H1 (cell line): ENCODE measurements at regions not wholly inside any gene's neighbourhood (a gene's known extent, or its start where the extent isn't known, plus 50 kb on each side); places are given as distances from the start of the nearest gene placed in this dataset.

Experiments
- CTCF ChIA-PET: fragments of 300-600 bp; sonication (Branson Sonifier 250); formaldehyde crosslinking; loops from one replicate; lab custom pipeline; 2021; ENCODE audit not compliant: partially characterized antibody; lab: Charles Lee
- POLR2A ChIA-PET: fragments of 300-600 bp; sonication (Branson Sonifier 250); formaldehyde crosslinking; loops from one replicate; lab custom pipeline; 2021; ENCODE audit warnings: inconsistent platforms; ENCODE audit not compliant: partially characterized antibody; lab: Charles Lee
- DNase-seq, 2 experiments: peaks; one replicate each; pipeline versions ENCODE4 v3.0.0 to v3.0.0-alpha.2; 2010 to 2022; ENCODE audit warnings: low spot score in 2 of 2, low read depth in 1 of 2, mixed read lengths in 1 of 2
- FAIRE-seq: peaks from 2 replicates; lab custom pipeline; 2011; peaks lifted over from hg19 to GRCh38; lab: Jason Lieb, UNC
- H2AFZ ChIP-seq: 2 replicates; pipeline ENCODE4 v1.8.1; 2012; ENCODE audit warnings: low read length, inconsistent platforms
- H2AK5ac ChIP-seq: 2 replicates; pipeline ENCODE4 v1.6.1; 2013; ENCODE audit warnings: low read depth, low read length
- H2BK120ac ChIP-seq: replicated peaks from 2 replicates; pipeline ENCODE3; 2013; ENCODE audit warnings: low read depth, low read length, inconsistent platforms
- H2BK12ac ChIP-seq: 2 replicates; pipeline ENCODE4 v1.6.1; 2013; ENCODE audit warnings: low read depth, low read length
- H2BK15ac ChIP-seq: 2 replicates; pipeline ENCODE4 v1.6.1; 2013; ENCODE audit warnings: low read length
- H2BK20ac ChIP-seq: 2 replicates; pipeline ENCODE4 v1.6.1; 2013; ENCODE audit warnings: low read length
- H2BK5ac ChIP-seq: 2 replicates; pipeline ENCODE4 v1.6.1; 2013; ENCODE audit warnings: low read depth, low read length
- H3K14ac ChIP-seq: 2 replicates; pipeline ENCODE4 v1.6.1; 2013; ENCODE audit warnings: inconsistent platforms; ENCODE audit not compliant: insufficient read length
- H3K18ac ChIP-seq: 2 replicates; pipeline ENCODE4 v1.6.1; 2013; ENCODE audit warnings: low read length; ENCODE audit errors: extremely low read depth
- H3K23ac ChIP-seq: 2 replicates; pipeline ENCODE4 v1.6.1; 2013; ENCODE audit warnings: inconsistent platforms; ENCODE audit not compliant: insufficient read length
- H3K23me2 ChIP-seq: 2 replicates; pipeline ENCODE4 v1.6.1; 2013; ENCODE audit warnings: low read depth, low read length
- H3K27ac ChIP-seq: 2 replicates; pipeline ENCODE4 v1.6.1; 2011; ENCODE audit warnings: low read depth, low read length, inconsistent platforms
- H3K27me3 ChIP-seq, 4 experiments: replicated peaks in 1 of 4; 1 replicate in 1 of 4; 2 replicates in 3 of 4; pipeline versions ENCODE4 v1.6.1 to v1.8.1; 2011 to 2013; ENCODE audit warnings: low read length in 3 of 4, mild to moderate bottlenecking in 3 of 4, inconsistent platforms in 2 of 4, mixed read lengths in 2 of 4, moderate library complexity in 1 of 4; ENCODE audit not compliant: control insufficient read depth in 3 of 4, insufficient read depth in 3 of 4; ENCODE audit errors: extremely low read depth in 1 of 4
- H3K36me3 ChIP-seq, 4 experiments: 2 replicates each; pipeline versions ENCODE4 v1.6.1 to v1.8.1; 2011 to 2013; ENCODE audit warnings: mild to moderate bottlenecking in 4 of 4, low read length in 3 of 4, moderate library complexity in 2 of 4, control low read depth in 1 of 4, inconsistent platforms in 1 of 4; ENCODE audit not compliant: insufficient read depth in 4 of 4, control insufficient read depth in 2 of 4
- H3K4ac ChIP-seq: replicated peaks from 2 replicates; pipeline ENCODE3; 2013; ENCODE audit warnings: low read length, low read depth, mixed read lengths, inconsistent platforms; ENCODE audit not compliant: insufficient read length
- H3K4me1 ChIP-seq, 4 experiments: replicated peaks in 1 of 4; 1 replicate in 1 of 4; 2 replicates in 3 of 4; pipeline versions ENCODE4 v1.6.1 to v1.8.1; 2011 to 2013; ENCODE audit warnings: low read length in 3 of 4, inconsistent platforms in 2 of 4, mixed read lengths in 1 of 4; ENCODE audit not compliant: insufficient read depth in 4 of 4, control insufficient read depth in 3 of 4
- H3K4me2 ChIP-seq, 2 experiments: 2 replicates each; pipeline versions ENCODE4 v1.6.1 to v1.8.1; 2011 to 2013; ENCODE audit warnings: low read depth in 2 of 2, low read length in 2 of 2, control low read depth in 1 of 2, inconsistent platforms in 1 of 2, mild to moderate bottlenecking in 1 of 2; ENCODE audit not compliant: insufficient read depth in 1 of 2
- H3K4me3 ChIP-seq, 4 experiments: fragments of 200-600, 300-600 bp in 1 of 4; sonication (generic), shearing (Covaris generic), sonication (Bioruptor Twin) in 1 of 4; 2 replicates each; pipeline versions ENCODE4 v1.5.1 to v1.8.1; 2011 to 2016; ENCODE audit warnings: low read length in 4 of 4, low read depth in 3 of 4, control low read depth in 2 of 4, inconsistent platforms in 2 of 4, mild to moderate bottlenecking in 2 of 4, mixed read lengths in 1 of 4, moderate library complexity in 1 of 4; ENCODE audit not compliant: insufficient read depth in 2 of 4; ENCODE audit errors: extremely low read depth in 1 of 4
- H3K56ac ChIP-seq: replicated peaks from 2 replicates; pipeline ENCODE3; 2013; ENCODE audit warnings: low read depth, mild to moderate bottlenecking, mixed read lengths, low read length, inconsistent platforms; ENCODE audit not compliant: insufficient read length
- H3K79me1 ChIP-seq: 2 replicates; pipeline ENCODE4 v1.6.1; 2013; ENCODE audit warnings: low read depth, low read length, control low read depth
- H3K79me2 ChIP-seq, 2 experiments: 2 replicates each; pipeline versions ENCODE4 v1.6.1 to v1.8.1; 2012 to 2013; ENCODE audit warnings: low read length in 2 of 2, mild to moderate bottlenecking in 2 of 2, inconsistent platforms in 1 of 2; ENCODE audit not compliant: insufficient read depth in 2 of 2, control insufficient read depth in 1 of 2
- H3K9ac ChIP-seq, 4 experiments: replicated peaks in 1 of 4; 1 replicate in 1 of 4; 2 replicates in 3 of 4; pipeline versions ENCODE4 v1.6.1 to v1.8.1; 2011 to 2013; ENCODE audit warnings: low read depth in 3 of 4, low read length in 3 of 4, control low read depth in 2 of 4, mild to moderate bottlenecking in 2 of 4, moderate library complexity in 2 of 4, inconsistent platforms in 1 of 4; ENCODE audit errors: extremely low read depth in 1 of 4
- H3K9me3 ChIP-seq, 2 experiments: 2 replicates each; pipeline versions ENCODE4 v1.6.1 to v1.8.1; 2012 to 2013; ENCODE audit warnings: mild to moderate bottlenecking in 2 of 2, moderate library complexity in 2 of 2, control low read depth in 1 of 2, inconsistent platforms in 1 of 2, low read depth in 1 of 2, low read length in 1 of 2, mixed read lengths in 1 of 2; ENCODE audit not compliant: insufficient read depth in 2 of 2
- H4K20me1 ChIP-seq, 2 experiments: replicated peaks in 1 of 2; 2 replicates each; pipeline versions ENCODE3 to v1.8.1; 2011 to 2013; ENCODE audit warnings: inconsistent platforms in 2 of 2, low read length in 2 of 2, mild to moderate bottlenecking in 1 of 2; ENCODE audit not compliant: insufficient read depth in 2 of 2, control insufficient read depth in 1 of 2
- H4K5ac ChIP-seq: 2 replicates; pipeline ENCODE4 v1.6.1; 2013; ENCODE audit warnings: low read length, low read depth, mixed read lengths, inconsistent platforms; ENCODE audit not compliant: insufficient read length
- H4K8ac ChIP-seq: 2 replicates; pipeline ENCODE4 v1.8.0; 2013; ENCODE audit warnings: mild to moderate bottlenecking, moderate library complexity, low read length, inconsistent platforms; ENCODE audit not compliant: insufficient read depth; ENCODE audit errors: extremely low read depth
- H4K91ac ChIP-seq: replicated peaks from 2 replicates; pipeline ENCODE3; 2013; ENCODE audit warnings: low read length, mixed read lengths, inconsistent platforms; ENCODE audit not compliant: insufficient read length
- BCL11A ChIP-seq, 2 experiments: IDR thresholded peaks; one replicate each; pipeline ENCODE4 v1.6.1; 2011; ENCODE audit warnings: low read depth in 2 of 2, low read length in 2 of 2, mild to moderate bottlenecking in 2 of 2
- CHD2 ChIP-seq: IDR thresholded peaks from 2 replicates; pipeline ENCODE4 v1.6.1; 2012; ENCODE audit warnings: low read length, improper control_type of control experiment
- CREB1 ChIP-seq: IDR thresholded peaks from 2 replicates; pipeline ENCODE4 v1.6.1; 2012; ENCODE audit warnings: inconsistent platforms
- NRF1 ChIP-seq: IDR thresholded peaks from 2 replicates; pipeline ENCODE4 v1.6.1; 2011; ENCODE audit warnings: mild to moderate bottlenecking, low read depth, low read length, improper control_type of control experiment
- POU5F1 ChIP-seq: IDR thresholded peaks from 2 replicates; pipeline ENCODE4 v1.6.1; 2011; ENCODE audit warnings: low read depth, mild to moderate bottlenecking, low read length, moderate library complexity
- RNF2 ChIP-seq: fragments of 200-900, 300-1000 bp; sonication (generic); IDR thresholded peaks from 2 replicates; pipeline ENCODE4 v1.7.1; 2016; ENCODE audit warnings: borderline replicate concordance, low read depth, mild to moderate bottlenecking, antibody characterized with exemption, low read length; ENCODE audit not compliant: poor library complexity, severe bottlenecking; ENCODE audit errors: missing control alignments
- SIN3A ChIP-seq, 2 experiments: IDR thresholded peaks in 1 of 2; conservative IDR thresholded peaks in 1 of 2; 2 replicates each; pipeline ENCODE4 v1.6.1; 2011 to 2012; ENCODE audit warnings: low read length in 2 of 2, improper control_type of control experiment in 1 of 2, low read depth in 1 of 2, mild to moderate bottlenecking in 1 of 2
- SIRT6 ChIP-seq: IDR thresholded peaks from one replicate; pipeline ENCODE4 v1.7.1; 2012; ENCODE audit warnings: low read length, inconsistent platforms
- WGBS, 2 experiments: shearing (Covaris generic) in 1 of 2; methylation state at CpG; one replicate each; pipeline versions ENCODE4 v1.1.6 to v1.1.7; 2013 to 2015; ENCODE audit warnings: low lambda C conversion rate in 2 of 2, mixed read lengths in 2 of 2, inconsistent platforms in 1 of 2, low coverage in 1 of 2, missing lambda C conversion rate in 1 of 2; ENCODE audit not compliant: insufficient replicate concordance in 2 of 2, insufficient coverage in 1 of 2, insufficient read length in 1 of 2; ENCODE audit errors: extremely low coverage in 1 of 2, missing lambda C conversion rate in 1 of 2; 5-methylcytosine and 5-hydroxymethylcytosine counted together

DNA sequence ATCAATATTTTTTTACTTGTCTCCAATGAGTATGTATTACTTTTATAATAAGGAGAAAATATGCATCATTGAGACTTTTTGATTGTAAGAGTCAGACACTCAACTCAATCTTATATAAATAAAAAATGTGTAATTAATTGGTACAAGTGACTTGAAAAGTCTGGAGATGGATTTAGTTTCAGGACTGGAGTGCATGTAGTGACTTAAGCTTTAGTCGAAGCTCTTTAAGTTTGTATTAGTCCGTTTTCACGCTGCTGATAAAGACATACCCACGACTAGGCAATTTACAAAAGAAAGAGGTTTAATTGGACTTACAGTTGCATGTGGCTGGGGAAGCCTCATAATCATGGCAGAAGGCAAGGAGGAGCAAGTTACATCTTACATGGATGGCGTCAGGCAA lies 60.7 kb upstream of the NKD1 start:
- Histone ChIP-seq H3K23me2 (no peaks in the 10 kb centered on the region), H4K91ac (no peak overlapping the region)
- TF ChIP-seq CHD2 (no peak), NRF1 (no peak), BCL11A (IDR thresholded peaks at IDR 0.05; ENCODE audit: low read depth in 2 of 2, low read length in 2 of 2) (no peak), SIRT6 (no peak), POU5F1 (no peak), RNF2 (no peak), CREB1 (no peak), SIN3A (conservative IDR thresholded peaks at IDR 0.05 in 1 of 2, IDR thresholded peaks at IDR 0.05 in 1 of 2; ENCODE audit: low read depth in 1 of 2, low read length in 2 of 2) (no peak)
- TF ChIP-seq, all 59 proteins: peak for 0
- Histone ChIP-seq H2BK15ac (no peak overlapping the region), H3K9me3 (peaks cover 3 to 9% of the 10 kb centered on the region in 2 experiments; a peak in 3 of 4 replicates), H3K4me1 (no peaks in the 10 kb centered on the region), H3K9ac (no peak overlapping the region), H3K56ac (no peak overlapping the region), H2BK120ac (no peak overlapping the region), H3K4me2 (no peak overlapping the region), H3K4ac (no peak overlapping the region), H3K4me3 (no peak overlapping the region), H3K27ac (no peak overlapping the region), H4K5ac (no peak overlapping the region), H3K23ac (no peak overlapping the region), H3K36me3 (no peaks in the 10 kb centered on the region), H3K18ac (no peak overlapping the region), H2AFZ (no peak overlapping the region), H3K79me2 (no peaks in the 10 kb centered on the region), H2AK5ac (no peak overlapping the region), H4K20me1 (no peaks in the 10 kb centered on the region), H4K8ac (no peak overlapping the region), H2BK5ac (no peak overlapping the region), H2BK20ac (no peak overlapping the region), H2BK12ac (no peak overlapping the region), H3K14ac (no peak overlapping the region), H3K27me3 (no peaks in the 10 kb centered on the region), H3K79me1 (no peaks in the 10 kb centered on the region)
- FAIRE-seq = no peak
- CTCF ChIA-PET = interaction anchor here (1.8 kb wide), 1 partner anchor 23 kb away, joined by 5 read pairs; no protein-coding TSS in a partner anchor
- no peak for DNase-seq
- POLR2A ChIA-PET = no interaction called here
- WGBS, 2 experiments = 95% methylated on average over 5 of the region's 5 CpGs; no CpG with 5 or more reads in 1 of the 2 experiments
